Left renal pelvis (tissue), 4 donors: ENCODE measurements at regions not wholly inside any gene's neighbourhood (a gene's known extent, or its start where the extent isn't known, plus 50 kb on each side); places are given as distances from the start of the nearest gene placed in this dataset.

ENCODE experiments used
- DNase-seq, 4 donors: peaks; one replicate each; pipeline ENCODE4 v3.0.0-alpha.2; 2013; ENCODE audit warnings: low read depth in 4 of 4, low spot score in 3 of 4

DNA sequence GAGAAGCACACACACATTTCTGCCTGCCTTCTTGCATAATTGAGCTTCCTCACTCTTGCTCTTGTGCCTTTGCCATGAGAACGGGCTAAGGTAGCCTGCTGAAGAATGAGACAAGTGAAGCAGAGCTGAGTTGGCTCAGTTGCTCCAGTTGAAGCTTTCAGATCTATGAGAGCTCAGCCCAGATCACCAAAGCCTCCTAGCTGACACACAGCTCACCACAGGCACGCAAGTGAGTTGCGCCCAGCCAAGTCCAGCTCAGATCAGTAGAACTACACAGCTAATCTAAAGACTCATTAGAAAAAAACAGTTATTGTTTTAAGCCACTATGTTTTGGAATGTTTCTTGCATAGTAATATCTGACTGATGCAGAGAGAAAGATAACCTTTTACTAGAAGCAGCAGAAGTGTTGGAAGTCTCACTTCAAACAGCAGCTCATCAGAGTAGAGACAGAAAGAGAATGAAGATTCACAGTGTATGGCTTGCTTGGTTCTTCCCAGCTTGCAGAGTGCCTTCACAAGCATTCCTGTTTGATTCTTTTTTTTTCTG is 362.4 kb downstream of the MID1IP1 start:
- DNase-seq = no peak

- DNase-seq = no peak
Measured at GRCh38 chrX:39164212-39164611, 363.0 kb downstream of the MID1IP1 start.

DNA sequence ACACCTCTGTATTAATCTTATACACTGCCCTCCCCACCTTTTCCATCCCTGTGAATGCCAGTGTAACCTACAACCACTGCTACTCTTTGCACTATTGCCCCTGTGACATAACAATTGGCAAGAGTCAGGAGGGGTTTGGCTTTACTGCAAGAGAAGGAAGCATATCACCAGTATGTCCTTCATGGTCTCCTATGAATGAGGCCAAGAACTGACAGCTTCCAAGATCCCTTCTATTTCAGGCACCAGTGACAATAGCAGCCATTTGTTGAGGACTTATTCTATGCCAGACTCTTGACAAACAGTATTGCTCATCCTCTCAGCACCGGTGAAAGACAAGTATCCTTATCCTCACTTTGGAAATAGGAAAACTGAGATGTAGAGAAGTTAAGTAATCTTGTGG is 363.9 kb downstream of the MID1IP1 start:
- no peak for DNase-seq

GRCh38 chrX:39165773-39166172 is 364.5 kb downstream of the MID1IP1 start:
- DNase-seq = no peak

DNA sequence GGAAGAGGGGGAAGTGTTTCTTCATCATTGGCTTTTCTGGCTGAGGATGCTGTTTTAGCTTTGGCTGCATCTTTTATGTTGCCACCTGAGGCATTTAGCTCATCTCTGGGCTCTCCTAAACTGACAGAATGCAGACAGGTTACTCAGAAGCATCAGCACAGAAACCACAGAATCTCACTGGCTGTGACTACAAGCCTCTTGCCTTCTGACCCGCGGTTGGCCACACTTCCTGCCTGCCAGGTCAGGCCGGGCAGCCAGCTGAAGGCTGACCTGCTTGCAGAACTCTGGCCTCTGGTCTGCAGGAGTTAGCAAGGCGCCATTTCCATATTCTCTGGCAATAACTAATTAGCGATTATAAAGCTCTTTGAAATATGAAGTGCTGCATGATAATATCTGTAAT is 366.5 kb downstream of the MID1IP1 start:
- DNase-seq = no peak

- no peak for DNase-seq
Measured at GRCh38 chrX:39168609-39169008, 367.4 kb downstream of the MID1IP1 start.

GRCh38 chrX:39169976-39170375 is 368.7 kb downstream of the MID1IP1 start:
- no peak for DNase-seq

DNA sequence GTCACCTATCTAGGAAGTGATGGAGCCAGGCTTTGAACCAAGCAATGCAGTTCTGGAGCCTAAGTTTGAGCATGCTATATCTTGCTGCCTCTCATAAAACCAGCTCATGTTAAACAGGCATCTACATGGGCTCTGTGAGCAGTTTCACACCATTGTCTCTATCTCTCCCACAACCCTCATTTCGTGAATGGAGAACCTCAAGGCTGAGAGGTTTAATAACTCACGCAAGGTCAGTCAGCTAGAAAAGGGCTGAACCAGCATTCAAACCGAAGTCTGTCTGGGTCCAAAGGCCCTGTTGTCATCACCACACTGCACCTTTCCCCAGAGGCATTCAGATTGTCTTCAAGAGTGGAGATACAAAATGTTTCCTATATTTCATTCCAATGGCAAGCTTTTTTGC is 369.2 kb downstream of the MID1IP1 start:
- DNase-seq = no peak

- no peak for DNase-seq
Measured at GRCh38 chrX:39171686-39172085, 370.4 kb downstream of the MID1IP1 start.

GRCh38 chrX:39174241-39174771 is 373.0 kb downstream of the MID1IP1 start:
- DNase-seq = no peak

DNA sequence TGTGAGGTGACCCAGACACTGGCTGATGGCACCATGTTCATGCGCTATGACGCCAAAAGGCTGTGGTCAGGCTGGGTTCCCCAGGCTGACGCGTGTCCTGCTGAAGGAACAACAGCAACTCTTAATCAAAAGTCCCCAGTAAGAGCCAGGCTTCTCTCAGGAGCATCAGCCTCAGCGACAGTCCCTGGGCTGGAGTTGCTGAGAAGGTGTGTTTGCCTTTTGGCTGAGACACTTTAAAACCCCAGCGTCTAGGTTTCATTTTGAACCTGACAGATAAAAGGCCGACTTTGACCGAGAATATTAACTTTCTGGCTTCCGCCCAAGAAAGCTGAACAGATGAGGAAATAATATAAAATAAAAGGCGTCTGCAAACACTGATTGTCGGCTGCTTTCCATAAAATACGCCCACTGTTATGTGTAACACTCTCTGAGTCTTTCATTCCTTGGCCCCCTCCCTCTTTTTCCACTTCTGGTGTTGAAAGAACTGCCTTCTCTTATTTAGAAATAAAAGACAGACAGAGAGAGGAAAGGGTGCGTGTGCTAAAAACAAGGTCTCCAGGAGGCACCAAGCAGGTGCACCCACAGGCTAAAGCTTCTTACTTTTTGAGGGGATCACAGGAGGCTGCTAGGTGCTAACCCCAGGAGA is 373.6 kb downstream of the MID1IP1 start:
- no peak for DNase-seq

DNA sequence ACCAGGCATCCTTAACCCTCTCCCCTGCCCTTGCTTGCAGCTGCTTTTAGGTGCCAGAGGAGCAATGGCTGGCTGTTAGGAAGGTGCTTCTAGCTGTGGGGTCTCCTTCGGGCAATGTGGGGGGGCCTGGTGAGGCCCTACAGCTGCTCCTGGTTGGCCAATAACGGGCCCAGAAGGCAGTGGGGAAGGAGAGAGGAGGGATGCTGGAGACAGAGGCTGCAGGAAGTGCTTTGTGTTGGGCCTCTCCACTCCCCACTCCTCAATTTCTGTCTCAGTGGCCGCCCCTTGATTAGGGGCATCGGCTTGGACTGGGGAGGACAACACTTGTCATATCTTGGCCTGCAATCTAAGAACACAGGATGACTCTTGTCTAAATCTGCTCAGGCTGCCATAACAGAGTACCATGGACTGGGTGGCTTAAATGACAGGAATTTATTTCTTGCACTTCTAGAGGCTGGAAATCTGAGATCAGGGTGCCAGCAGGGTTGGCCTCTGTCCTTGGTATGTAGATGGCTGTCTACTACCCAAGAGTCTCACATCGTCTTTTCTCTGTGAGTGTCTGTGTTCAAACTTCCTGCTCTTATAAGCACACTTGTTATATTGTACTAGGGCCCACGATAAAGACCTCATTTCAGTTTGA is 374.3 kb downstream of the MID1IP1 start:
- no peak for DNase-seq

GRCh38 chrX:39176105-39176504 is 374.8 kb downstream of the MID1IP1 start:
- no peak for DNase-seq

DNA sequence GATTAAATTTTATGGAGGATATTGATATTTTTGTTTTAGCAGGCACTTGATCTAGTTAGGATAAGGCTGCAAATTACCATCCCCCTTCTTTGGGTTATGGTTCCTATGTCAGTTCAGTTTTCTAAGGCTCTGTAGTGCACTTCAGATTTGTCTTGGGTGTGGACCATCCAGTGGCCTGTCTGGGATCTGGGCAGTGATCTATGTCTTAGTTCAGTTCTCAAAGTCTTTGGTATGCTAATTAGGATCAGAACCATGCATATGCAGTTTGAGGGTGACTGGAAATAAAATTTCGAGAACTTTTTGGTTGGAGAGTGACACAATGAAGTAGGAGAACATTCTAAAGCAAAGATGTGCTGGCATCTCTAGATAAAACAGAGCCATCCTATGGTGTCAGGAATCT is 388.2 kb downstream of the MID1IP1 start:
- DNase-seq = no peak

- no peak for DNase-seq
Measured at GRCh38 chrX:39194673-39195072, 393.4 kb downstream of the MID1IP1 start.

GRCh38 chrX:39195156-39195555 is 393.9 kb downstream of the MID1IP1 start:
- DNase-seq = no peak

DNA sequence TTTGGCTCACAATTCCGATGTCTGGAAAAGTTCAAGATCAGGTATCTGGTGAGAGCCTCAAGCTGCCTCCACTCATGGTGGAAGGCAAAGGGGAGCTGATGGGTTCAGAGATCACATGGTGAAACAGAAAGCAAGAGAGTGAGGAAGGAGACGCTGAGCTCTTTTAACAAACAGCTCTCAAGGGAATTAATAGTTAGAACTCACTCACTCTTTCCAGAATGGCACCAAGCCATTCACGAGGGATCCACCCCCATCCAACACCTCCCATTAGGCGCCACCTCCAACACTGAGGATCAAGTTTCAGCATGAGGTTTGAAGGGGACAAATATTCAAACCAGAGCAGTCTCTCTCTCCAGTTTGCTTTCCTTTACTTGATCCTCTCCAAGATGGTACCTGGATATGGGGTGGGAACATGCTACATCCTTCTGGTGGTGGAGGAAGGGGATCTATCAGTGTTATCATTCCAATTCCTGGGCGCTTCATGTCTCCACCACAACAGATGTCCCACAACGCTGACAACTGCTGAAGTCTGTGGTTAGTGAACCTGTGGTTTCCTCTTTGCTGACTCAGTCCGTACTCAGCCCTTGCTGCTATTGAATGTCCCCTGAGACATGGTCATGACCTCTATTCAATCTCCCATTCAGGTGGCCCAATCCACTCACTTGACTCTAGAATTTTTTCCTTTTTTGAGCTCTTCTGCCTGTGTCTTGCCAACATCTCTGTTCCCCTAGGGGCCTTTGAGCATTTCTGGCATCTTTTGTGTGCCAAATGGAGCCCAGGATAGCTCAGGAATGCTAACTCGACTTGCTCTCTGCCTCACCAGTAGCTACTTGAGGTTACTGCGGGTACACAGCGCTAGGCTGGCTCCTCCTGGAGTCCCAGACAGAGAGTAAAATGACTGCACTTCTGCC is 395.2 kb downstream of the MID1IP1 start:
- no peak for DNase-seq

DNA sequence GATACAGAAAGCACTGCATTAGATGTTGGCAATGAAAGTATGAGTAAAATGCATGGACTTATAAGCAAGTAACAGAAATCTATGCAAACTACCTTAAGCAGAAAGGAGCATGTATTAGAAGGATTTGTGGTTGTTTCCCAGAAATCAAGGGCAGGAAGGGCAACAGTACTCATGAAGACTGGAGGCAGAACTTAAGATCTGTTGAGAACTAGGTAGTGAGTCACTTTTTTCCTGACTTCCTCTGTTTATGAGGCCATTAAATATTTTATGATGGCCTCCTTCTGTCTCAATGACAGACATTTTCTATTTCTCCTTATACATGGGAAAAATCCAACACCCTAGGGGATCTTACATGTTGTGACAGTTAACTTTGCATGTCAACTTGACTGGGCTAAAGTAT is 398.2 kb downstream of the MID1IP1 start:
- no peak for DNase-seq

- no peak for DNase-seq
Measured at GRCh38 chrX:39201305-39201990, 400.2 kb downstream of the MID1IP1 start.

DNA sequence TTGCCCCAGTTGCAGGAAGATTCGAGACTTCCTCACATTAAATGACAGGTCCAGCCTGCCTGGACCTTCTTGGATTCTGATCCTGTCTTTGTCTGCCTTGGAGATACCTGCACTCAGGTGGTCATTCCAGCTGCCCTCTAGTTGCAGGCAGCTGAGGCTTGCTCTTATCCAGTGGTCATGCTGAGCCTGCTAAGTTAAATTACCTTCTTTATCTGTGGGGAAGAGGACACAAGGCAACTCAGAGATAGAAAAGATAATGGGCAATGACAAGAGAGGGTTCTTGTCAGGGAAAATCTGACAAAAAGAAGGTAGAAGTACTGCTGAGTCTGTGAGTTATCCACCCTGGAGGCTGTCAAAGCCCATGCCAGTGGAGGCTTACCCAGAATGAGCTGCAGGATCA is 401.4 kb downstream of the MID1IP1 start:
- no peak for DNase-seq

DNA sequence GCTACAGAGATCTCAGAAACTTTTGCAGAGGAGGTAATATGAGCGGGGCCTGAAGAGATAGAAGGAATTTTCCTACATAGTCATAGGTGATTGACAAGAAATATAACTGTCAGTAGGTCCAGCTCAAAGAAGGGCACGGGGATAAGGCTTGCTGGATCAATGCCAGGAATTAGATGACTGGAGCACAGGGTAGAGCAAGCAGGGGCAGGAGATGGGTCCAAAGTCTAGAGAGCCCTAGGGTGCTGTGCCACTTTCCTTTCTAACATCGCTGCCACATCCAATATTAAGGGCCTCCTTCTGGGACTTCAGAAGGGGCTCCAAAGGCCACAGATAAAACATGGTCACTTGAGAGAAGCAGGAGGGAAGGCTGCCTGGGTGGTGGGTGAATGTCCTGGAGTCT is 402.2 kb downstream of the MID1IP1 start:
- DNase-seq = no peak
